Stimulated activated naive CD8-positive, alpha-beta T cell treated with anti-CD3 and anti-CD28 coated beads, Interleukin-15, Interleukin-2, amounts not matched to agents 100 U/mL and 50 U/mL, for 24 hours (primary cell): ENCODE measurements at regions not wholly inside any gene's neighbourhood (a gene's known extent, or its start where the extent isn't known, plus 50 kb on each side); places are given as distances from the start of the nearest gene placed in this dataset.
A peak's percentile ranks its signal among the peaks of the same experiment; 100 is the strongest.

ENCODE experiments used
- ATAC-seq: fragments of 150-1000 bp; cut with Tn5 transposase; one replicate; pipeline ENCODE4 v1.10.0; 2021
- DNase-seq: peaks from one replicate; pipeline ENCODE4 v3.0.0; 2021

DNA sequence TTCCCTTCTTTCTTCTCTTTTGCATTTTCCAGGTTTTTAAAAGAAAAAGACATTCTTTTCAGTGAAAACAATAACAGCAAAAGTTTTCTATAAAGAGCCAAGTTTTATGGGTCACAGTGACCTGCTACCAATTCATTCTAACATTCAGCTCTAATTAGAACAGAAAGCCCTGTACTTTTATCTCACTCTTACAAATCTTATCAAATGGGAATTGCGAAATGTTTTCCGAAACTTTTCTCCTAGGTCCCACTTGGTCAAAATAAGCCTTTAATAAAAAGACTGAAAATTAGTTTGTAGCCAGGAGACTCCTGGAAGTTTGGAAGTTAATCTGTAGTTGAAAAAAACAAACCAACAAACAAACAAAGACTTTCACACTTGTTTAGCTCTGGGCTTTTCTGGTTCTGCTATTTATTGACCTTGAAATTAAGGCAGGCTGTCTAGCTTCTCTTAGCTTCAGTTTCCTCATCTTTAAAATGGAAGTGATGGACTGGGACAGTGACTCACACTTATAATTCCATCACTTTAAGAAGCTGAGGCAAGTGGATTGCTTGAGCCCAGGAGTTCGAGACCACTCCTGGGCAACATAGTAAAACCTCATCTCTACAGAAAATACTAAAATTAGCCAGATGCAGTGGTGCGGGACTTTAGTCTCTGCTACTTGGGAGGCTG lies 613.5 kb upstream of the CDH4 start:
- ATAC-seq = no peak

GRCh38 chr20:60641879-60642447 lies 610.1 kb upstream of the CDH4 start:
- ATAC-seq (no peak), DNase-seq (no peak)

More for the DNA sequence above, 613.5 kb upstream of the CDH4 start:
- no peak for DNase-seq

DNA sequence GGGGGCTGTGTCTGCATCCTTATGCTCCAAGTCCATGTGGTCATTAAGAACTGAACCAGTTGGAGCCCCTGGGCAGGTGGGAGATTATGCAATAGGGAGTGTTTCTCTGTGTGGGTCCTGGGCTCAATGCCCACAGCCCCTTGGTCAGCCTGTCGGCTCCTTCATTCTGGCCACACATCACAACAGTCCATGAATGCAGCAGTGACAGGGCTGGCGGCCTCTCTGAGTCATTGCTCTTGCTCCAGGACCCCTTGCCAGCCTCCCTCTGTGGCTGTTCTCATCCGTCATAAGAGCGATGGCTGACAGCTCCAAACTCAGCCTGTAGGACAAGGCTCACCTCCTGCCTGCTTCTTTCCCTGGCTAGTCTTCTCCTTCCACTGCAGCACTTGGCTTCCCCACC lies 609.5 kb upstream of the CDH4 start:
- ATAC-seq = no peak
- DNase-seq = no peak

DNA sequence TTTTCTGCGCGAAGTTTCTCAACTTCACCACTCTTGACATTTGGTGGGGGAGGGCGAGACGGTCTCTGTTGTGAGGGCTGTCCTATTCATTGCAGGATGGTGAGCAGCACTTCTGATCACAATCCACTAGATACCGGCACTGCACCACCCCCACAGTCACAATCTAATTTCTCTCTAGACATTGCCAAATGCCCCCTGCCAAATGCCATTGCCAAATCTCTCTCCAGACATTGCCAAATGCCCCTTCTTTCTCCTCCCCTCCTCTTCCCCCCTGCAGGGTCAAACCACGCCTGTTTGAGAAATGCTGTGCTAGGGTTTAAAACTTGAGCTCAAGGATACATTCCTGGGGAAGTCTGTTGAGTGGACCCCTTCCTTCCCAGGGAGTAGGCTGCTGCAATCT lies 603.5 kb upstream of the CDH4 start:
- ATAC-seq = no peak
- DNase-seq = no peak

GRCh38 chr20:60649541-60649940 lies 602.5 kb upstream of the CDH4 start:
- ATAC-seq (no peak), DNase-seq (no peak)

DNA sequence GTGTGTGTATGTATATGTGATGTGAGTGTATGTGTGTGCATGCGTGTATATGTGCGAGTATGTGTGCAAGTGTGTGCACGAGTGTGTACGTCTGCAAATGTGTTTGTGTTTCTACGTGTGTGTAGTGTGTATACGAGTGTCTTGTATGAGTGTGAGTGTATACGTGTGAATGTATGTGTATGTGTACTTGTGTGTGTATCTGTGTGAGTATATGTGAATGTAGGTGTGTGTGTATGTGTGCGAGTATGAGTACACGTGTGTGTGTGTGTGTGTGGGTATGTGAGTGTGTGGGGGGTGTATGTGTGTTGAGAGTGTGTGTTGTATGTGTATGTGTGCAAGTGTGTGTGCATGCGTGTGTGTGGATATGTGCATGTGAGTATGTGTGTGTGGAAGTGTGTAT lies 602.0 kb upstream of the CDH4 start:
- ATAC-seq (no peak), DNase-seq (no peak)

DNA sequence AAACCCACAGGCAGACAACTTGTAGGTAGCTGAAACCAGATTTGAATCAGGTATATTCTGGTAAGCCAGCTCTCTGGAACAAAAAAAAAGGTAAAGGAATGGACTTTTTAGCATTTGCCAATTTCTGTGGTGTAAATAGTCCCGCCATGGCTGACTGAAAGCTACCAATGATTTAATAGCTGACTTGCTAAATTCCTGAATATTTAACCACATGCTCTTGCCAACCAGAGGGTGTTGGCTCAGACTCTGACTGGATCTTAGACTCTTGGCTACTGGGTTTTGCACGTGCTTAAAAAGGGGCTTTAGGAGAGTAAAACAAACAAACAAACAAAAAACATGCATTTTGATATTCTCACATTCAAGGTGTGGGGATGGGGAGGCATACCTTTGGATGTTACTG lies 600.0 kb upstream of the CDH4 start:
- ATAC-seq = no peak
- DNase-seq = no peak

GRCh38 chr20:60652615-60653014 lies 599.4 kb upstream of the CDH4 start:
- DNase-seq (no peak), ATAC-seq (no peak)

GRCh38 chr20:60653111-60653845 lies 598.8 kb upstream of the CDH4 start:
- DNase-seq (no peak), ATAC-seq (no peak)

GRCh38 chr20:60658681-60659080 lies 593.4 kb upstream of the CDH4 start:
- ATAC-seq = no peak

GRCh38 chr20:60659240-60659639 lies 592.8 kb upstream of the CDH4 start:
- DNase-seq (no peak), ATAC-seq (no peak)

More at GRCh38 chr20:60658681-60659080, 593.4 kb upstream of the CDH4 start:
- no peak for DNase-seq

DNA sequence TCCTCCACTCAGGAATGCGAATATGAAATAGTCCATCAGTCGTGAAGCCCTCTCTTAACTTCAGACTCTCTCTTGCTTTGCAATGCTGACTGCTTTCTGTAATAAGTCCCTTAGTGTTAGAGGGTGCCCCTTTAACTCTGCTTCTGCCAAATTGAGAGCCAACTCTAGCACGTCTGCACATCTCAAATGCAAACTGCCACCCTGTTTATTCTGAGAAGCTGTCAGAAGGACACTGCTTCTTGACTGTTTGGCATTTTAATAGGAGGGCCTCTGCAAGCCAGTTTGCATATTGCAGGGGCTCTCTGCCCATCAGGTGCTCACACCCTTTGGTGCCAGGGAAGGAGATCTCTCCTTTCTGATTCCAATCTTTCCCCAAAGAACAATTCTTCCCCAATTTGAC lies 589.8 kb upstream of the CDH4 start:
- DNase-seq = no peak
- no peak for ATAC-seq

DNA sequence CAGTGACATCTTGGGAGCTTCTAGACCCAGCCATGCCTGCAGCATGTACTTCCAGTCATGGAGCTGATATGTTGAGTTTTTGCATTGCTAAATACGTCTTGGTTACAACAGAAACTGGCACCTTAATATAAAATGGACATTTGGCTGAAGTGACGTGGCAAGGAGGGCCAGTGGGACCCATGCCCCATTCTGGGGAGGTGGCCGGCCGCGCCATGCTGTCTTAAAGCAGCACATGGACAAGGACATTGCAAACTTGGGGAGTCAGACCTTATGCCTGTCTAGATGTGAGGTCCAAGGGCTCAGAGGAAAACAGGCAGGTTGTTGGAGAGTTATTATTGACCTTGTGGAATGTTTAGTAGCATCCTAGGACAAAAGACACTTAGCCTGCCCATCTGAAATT lies 588.0 kb upstream of the CDH4 start:
- no peak for DNase-seq
- no peak for ATAC-seq

GRCh38 chr20:60667641-60668040 lies 584.4 kb upstream of the CDH4 start:
- DNase-seq (no peak), ATAC-seq (no peak)

- ATAC-seq = no peak
- DNase-seq = no peak
Measured at GRCh38 chr20:60669211-60669610, 582.9 kb upstream of the CDH4 start.

GRCh38 chr20:60676011-60676410 lies 576.0 kb upstream of the CDH4 start:
- ATAC-seq (no peak), DNase-seq (no peak)

- ATAC-seq = no peak
- DNase-seq = no peak
Measured at GRCh38 chr20:60677819-60678218, 574.2 kb upstream of the CDH4 start.

GRCh38 chr20:60680554-60680953 lies 571.5 kb upstream of the CDH4 start:
- ATAC-seq (no peak), DNase-seq (no peak)

- ATAC-seq (no peak), DNase-seq (no peak)
Measured at GRCh38 chr20:60687213-60687612, 564.8 kb upstream of the CDH4 start.

DNA sequence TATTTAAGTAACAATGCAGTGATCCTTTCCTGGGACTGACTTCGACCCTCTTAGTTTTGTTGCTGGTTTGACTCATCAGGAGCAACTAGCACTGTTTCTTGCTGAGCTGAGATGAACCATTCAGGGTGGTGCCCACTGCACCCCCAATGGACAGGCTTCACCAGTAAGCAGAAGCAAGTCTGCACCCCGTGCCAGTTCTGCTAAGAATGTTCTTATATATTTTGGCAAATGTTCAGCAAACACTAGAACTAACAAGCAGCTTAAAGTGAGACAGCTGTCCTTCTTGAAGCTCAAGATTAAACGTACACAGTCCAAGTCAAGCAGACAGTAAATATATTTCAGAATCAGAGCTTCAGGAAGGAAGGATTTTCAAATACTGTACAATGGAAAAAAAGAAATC lies 561.3 kb upstream of the CDH4 start:
- no peak for DNase-seq

DNA sequence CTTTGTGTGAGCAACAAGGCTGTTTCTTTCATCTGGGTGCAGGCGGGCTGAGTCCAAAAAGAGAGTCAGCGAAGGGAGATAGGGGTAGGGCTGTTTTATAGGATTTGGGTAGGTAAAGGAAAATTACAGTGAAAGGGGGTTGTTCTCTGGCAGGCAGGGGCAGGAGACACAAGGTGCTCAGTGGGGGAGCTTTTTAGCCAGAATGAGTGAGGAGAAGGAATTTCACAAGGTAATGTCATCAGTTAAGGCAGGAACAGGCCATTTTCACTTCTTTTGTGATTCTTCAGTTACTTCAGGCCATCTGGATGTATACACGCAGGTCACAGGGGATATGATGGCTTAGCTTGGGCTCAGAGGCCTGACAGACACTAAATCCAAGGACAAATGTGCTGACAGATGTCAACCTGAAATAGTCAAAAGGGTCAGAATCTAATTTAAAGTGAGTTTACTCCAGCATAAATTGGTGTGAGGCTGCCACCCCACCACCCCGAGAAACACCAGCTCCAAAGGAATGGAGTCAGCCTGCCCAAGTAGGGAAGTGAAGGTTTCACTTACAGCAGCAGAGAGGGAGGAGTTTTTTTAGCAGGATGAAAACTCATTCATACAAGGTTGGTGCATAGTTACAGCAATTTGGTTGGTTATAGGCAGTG lies 560.0 kb upstream of the CDH4 start:
- ATAC-seq = no peak
- no peak for DNase-seq

More for the DNA sequence above, 561.3 kb upstream of the CDH4 start:
- ATAC-seq = no peak

DNA sequence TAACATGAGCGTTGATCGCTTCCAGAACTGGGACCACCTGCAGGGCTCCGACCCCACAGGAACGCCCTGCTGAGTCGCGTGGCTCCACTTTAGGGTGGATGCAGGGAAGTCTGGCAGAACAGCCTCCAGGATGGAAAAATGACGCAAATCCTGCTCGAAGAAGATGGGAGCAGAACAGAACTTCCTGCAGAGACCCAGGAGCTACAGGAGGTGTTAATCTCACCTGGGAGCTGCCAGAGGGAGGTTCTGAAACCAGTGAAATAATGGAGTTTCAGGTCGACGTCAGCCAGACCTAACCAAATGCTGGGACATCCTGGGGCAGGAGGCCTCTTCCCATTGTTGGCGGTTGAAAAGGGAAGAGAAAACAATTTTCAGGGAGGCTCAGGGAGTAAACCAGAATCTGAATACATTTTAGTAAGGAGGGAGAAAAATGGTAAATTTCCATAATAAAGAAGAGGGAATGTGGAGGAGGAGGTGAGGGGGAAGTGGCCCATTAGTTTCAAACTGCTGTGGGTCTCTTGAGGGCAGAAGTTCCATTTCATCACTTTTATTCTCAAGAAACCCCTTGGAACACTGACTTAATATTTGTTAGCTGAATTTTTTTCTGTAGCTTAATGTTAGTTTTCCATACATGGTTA lies 558.4 kb upstream of the CDH4 start:
- DNase-seq (no peak), ATAC-seq (no peak)

DNA sequence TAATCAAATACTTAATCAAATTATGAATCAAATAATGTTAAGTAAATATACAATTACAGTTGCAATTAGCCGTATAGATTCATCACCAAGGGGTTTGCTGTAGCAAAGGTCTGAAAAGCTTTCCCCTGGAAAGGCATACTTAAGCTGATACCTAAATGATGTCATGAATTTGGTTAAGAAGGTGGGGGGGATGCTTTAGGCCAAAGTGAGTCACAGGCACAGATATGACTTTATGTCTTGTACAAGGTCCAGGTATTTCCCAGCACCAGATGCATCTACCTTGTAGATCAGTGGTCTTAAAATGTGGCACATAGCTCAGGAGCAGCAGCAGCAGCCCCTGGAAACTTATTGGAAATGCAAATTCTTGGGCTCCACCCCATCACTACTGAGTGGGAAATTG lies 557.3 kb upstream of the CDH4 start:
- ATAC-seq (peak; percentile 57), DNase-seq (no peak)
